GM12892 (cell line): ENCODE measurements at regions not wholly inside any gene's neighbourhood (a gene's known extent, or its start where the extent isn't known, plus 50 kb on each side); places are given as distances from the start of the nearest gene placed in this dataset.

ENCODE experiments used
- POLR2AphosphoS5 ChIP-seq: IDR thresholded peaks from 2 replicates; pipeline ENCODE4 v1.6.1; 2011; ENCODE audit warnings: low read depth, low read length, control low read depth
- TAF1 ChIP-seq: IDR thresholded peaks from 2 replicates; pipeline ENCODE4 v1.6.1; 2011; ENCODE audit warnings: low read depth, mild to moderate bottlenecking, control low read depth, low read length, borderline replicate concordance

GRCh38 chr10:63008491-63008890 is 124.6 kb upstream of the NRBF2 start:
- TF ChIP-seq TAF1, result no peak
- no peak for TF ChIP-seq POLR2AphosphoS5
